Glomerular visceral epithelial cell (primary cell): ENCODE measurements at regions not wholly inside any gene's neighbourhood (a gene's known extent, or its start where the extent isn't known, plus 50 kb on each side); places are given as distances from the start of the nearest gene placed in this dataset.
"Not testable (repeated sequence)": the region's sequence is repeated elsewhere in the genome, so short reads cannot be mapped to it uniquely, and the experiment has no call there.

Source experiments
- DNase-seq: peaks from one replicate; pipeline ENCODE4 v3.0.0-alpha.2; 2016; ENCODE audit errors: extremely low spot score

- no peak for DNase-seq
These were observed 133.1 kb upstream of the SEMA3C start for GRCh38 chr7:81051811-81052413.

DNA sequence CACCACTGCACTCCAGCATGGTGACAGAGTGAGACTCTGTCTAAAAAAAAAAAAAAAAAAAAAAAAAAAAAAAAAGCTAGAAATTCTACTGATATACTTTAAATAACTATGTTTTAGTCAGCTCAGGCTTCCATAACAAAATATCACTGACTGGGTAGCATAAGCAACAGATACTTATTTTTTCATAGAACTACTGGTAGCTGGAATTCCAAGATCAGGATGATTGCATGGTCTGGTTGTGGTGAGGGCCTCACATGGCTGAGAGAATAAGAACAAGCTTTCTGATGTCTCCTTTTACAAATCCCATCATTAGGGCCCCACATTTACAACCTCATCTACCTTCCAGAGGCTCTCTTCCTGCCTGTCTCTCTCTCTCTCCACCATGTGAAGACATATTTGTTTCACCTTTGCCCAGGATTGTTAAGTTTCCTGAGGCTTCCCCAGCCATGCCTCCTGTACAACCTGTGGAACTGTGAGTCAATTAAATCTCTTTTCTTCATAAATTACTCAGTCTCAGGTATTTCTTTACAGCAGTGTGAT lies 126.7 kb upstream of the SEMA3C start:
- DNase-seq, result no peak

DNA sequence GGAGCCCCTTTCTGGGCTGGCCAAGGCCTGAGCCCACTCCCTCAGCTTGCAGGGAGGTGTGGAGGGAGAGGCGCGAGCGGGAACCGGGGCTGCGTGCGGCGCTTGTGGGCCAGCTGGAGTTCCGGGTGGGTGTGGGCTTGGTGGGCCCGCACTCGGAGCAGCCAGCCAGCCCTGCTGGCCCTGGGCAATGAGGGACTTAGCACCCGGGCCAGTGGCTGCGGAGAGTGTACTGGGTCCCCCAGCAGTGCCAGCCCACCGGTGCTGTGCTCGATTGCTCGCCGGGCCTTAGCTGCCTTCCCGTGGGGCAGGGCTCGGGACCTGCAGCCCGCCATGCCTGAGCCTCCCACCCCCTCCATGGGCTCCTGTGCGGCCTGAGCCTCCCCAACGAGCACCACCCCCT lies 123.8 kb upstream of the SEMA3C start:
- not testable (repeated sequence) for DNase-seq

DNA sequence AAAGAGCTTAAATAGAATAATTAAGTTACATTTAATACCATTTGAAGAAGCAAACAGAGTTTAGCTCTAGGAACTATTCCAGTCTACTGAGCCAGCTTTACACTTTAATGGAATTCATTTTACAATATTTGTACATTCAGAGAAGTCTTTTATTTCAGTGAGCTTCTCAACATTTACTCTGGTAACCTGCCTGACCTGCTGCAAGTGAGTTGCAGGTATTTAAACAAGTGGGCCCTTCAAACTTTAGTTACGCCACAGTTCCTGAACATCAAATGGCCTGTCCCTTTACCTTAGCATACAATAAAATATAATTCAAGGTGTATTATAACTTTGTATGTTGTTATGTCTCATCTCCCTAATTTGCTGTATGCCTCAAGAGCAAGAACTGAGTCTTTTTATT lies 121.6 kb upstream of the SEMA3C start:
- no peak for DNase-seq

DNA sequence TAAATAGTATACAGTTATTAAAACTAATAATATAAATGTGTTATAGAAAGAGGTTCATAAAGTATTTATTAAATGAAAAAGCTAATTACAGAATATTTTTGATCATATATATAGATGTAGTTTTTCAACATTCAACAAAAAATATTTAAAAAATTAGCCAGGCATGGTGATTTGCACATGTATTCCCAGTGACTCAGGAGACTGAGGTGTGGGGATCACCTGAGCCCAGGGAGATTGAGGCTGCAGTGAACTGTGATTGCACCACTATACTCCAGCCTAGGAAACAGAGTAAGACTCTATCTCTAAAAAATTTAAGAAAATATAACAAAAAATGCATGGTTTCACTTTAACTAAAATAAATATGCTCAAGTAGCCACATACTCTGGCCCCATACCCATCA lies 118.0 kb upstream of the SEMA3C start:
- DNase-seq, result no peak

DNA sequence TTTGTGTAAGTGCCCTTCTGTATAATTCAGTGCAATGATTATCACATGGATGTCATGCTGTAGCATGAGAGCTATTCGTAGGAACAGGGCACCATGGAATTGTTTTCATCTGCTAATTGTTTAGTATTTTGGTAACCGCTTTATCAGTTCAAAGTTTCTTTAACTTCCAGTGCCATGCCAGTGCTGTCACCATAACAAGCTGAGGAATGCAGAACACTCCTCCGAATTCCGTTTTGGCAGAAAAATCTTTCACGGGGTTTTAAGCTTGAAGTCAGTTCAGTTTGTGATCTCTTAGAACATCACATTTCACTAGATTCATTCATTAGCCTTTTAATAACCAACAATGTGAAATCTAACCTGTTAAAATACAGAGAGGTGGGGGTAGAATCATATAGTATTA lies 117.2 kb upstream of the SEMA3C start:
- no peak for DNase-seq

DNA sequence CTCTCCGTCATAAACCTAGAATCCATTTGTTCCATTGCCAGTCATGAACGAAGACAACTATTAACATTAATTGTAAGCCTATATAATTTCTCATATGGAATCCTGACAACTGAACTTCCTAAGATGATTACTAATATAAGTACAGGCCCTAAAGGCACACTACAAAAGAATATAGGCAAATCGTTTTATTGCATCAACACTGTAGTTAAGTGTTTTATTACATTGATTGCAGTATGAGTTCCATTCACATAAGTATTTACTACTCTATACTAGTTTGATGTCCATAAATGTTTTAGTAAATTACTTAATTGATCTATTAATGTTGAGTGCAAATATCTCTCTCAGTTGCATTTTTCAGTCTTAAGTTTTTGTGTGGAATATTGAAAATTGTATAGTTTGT lies 113.1 kb upstream of the SEMA3C start:
- no peak for DNase-seq

DNA sequence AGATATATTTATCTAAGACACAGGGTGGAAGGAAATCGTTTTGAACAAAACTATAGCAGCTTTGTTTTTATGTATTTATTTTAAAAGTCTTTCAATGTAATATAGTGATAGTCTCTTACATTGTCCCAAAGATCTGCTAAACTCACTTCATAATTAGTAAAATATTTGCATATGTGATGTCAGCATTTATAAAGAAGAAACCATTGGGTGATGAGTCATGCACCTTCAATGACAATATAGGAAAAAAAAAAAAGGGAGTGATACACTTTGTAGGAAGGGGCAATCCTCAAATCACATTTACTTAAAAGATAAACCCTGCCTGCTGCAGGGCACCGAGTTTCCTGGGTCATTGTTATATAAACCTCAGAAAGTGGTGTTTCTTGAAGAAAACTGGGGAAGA lies 112.4 kb upstream of the SEMA3C start:
- DNase-seq, result no peak

- DNase-seq, result no peak
These were observed 111.6 kb upstream of the SEMA3C start for GRCh38 chr7:81030472-81030871.

DNA sequence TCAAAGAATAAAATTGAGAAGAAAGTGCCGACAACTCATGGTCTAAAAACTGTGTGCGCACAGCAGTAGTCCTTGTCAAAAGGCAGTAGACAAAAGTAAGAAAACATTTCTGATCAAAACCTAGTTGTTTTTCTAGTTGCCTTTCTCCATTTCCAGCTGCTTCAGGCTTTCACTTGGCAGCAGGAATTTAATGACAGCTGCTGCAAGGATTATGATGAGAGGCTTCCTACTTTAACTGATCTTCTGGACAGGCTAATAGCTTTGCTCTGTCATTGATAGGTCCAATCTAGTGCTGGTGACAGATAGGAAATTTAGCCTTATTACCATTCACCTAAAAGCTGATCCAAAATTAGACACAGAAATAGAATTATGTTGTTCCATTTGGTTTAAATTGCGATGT lies 110.7 kb upstream of the SEMA3C start:
- no peak for DNase-seq

GRCh38 chr7:81025360-81025759 lies 106.5 kb upstream of the SEMA3C start:
- no peak for DNase-seq

GRCh38 chr7:81014908-81015307 lies 96.1 kb upstream of the SEMA3C start:
- DNase-seq, result no peak

DNA sequence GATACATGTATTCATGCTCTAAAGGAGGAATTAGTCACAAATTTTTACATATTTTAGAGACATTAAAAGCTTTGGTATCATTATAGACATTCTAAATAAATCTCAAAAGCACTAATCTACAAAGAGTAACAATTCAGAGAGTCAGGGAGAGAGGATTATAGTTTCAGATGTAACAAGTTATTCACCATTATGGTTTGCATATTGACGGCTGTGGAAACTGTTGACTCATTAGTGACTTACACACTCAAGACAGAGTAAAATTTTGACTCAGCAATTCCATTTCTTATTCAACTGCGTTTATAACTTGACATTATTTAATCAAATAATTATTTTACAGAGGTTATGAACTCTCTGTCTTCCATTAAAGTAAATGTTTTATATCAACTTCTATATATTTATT lies 95.4 kb upstream of the SEMA3C start:
- DNase-seq, result no peak

DNA sequence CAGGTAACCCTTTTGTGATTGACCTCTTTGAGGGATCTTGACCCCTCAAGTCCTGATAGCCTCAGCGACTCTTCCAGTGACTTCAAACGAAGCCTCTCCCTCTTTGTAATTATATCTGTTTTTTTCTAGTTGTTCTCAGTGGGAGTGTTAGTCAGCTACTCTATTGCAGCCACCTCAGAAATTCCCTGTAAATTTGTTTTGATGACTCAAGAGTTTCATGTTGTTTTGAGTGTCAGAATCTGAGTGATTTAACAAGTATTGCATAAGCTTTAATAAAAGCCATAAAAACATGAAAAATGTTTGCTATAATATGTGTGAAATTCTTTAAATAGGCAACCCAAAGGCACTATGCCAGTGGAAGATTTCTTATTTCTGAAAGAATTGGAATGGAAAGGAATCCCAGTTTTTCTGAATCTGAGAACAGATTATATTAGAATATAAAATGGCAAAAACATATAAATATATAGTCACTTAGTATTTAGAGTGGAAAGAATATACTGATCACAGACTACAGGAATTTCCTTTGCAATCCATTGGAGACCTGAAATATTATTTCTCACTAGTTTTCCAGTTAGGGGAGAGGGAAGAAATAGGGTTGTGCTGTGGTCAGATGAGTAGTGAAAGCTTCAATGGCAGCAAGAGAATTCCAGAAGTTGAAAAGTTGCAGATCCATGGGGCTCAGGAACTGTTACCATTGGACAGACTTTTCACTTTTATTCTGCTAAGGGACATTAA lies 94.4 kb upstream of the SEMA3C start:
- peak; percentile 25 for DNase-seq

GRCh38 chr7:81008901-81009300 lies 90.0 kb upstream of the SEMA3C start:
- DNase-seq, result no peak

GRCh38 chr7:81007051-81007450 lies 88.2 kb upstream of the SEMA3C start:
- DNase-seq, result no peak

DNA sequence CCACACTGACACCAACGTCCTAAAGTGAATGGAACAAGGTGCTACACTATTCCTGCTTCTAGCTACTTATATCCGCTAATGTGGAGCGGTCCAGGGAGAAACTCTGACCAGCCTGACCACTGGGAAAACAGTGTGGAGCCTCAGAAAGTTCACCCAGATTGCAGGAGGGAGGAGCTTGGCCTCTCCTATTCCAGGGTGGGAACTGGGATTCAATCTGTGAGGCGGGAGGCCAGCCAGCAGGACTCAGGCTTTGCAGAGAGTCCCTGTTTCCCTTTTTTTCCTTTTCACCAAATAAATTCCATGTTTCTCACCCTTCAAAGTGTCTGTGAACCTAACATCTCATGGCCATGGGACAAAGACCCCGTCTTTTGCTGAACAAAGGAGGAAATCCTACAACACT lies 86.4 kb upstream of the SEMA3C start:
- no peak for DNase-seq

- peak; percentile 3 for DNase-seq
These were observed 85.2 kb upstream of the SEMA3C start for GRCh38 chr7:81004098-81004497.

DNA sequence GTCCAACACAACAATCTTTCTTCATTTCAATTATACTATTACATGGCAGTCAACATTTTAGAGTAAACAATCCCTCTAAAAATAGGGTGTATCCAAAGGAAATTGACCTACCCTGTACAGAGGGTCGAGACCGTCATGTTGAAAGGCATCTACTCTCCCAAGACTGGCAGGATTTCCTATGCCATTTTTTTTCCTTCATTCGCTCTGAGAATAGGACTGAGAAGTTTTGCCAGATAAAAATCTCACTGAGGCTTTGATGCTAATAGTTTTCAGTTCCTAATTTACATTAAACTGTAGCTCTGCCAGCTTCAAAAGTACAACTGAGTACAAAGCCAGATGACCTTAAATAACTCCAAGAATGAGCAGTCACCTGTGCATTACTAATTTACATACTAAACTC lies 84.5 kb upstream of the SEMA3C start:
- DNase-seq, result no peak

DNA sequence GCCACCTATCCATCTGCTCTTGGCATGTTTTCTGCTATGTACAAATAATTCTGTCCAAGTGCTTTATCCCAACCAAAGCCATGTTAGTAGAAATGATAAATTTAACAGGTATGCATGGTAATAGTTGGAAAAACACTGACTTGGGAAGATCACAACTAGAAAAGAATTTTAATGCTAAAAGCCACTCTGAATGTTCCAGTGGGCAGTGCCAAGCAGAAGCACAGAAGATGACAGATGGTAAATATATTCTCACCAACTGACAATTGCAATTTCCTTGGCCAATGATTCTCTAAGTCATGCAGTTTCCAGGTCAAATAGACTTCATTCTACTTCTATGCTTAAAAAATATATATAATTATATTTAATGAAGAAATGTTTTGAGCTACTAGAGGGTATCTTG lies 83.6 kb upstream of the SEMA3C start:
- no peak for DNase-seq

DNA sequence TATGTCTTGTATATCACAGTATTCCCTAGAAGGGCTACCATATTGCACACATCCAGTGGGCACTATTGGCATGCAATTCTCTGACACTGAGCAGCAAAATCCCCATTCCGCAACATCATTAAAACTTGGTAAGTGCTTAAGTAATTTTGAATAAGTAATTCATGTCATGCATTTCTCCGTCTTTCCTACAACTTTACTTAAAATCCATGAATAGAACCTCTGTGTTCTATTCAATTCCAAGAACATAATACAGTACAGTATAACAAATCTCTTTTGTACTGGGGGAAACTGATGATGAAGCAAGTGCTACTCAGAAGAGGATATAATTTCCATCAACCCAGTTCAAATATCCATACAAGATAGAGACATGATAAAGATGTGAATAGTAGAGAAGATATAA lies 80.9 kb upstream of the SEMA3C start:
- DNase-seq, result no peak

DNA sequence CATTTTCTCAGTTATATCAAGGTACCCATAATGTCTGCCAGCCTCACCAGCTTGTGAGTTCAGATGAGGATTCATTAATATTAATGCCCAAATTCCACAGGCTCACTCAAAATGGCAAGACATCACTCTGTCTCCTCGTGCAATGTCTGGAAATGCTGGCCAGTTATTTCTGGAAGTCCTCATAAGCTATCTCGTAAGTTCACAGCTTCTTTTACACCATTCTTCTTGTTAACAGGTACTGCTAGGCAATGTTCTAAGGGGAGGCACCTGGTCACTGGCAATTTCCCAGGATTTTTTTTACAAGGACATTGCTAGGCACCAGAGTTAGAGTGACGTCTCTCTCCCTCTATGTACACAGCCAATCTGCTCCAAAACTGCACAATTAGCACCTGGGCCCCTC lies 80.2 kb upstream of the SEMA3C start:
- no peak for DNase-seq

- no peak for DNase-seq
These were observed 79.0 kb upstream of the SEMA3C start for GRCh38 chr7:80997841-80998240.

DNA sequence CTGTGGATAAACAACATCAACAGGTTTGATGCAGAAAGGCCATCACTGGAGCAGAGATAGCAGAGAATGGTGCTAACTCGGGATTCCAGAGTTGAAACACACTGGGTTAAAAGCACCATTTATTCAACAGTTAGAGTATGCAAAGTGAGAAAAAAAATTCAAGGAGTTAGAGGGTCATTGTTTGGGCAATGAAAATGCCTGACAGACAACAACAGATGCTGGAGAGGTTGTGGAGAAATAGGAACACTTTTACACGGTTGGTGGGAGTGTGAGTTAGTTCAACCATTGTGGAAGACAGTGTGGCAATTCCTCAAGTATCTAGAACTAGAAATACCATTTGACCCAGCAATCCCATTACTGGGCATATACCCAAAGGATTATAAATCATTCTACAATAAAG lies 77.4 kb upstream of the SEMA3C start:
- not testable (repeated sequence) for DNase-seq
